ENCODE measurements at regions not wholly inside any gene's neighbourhood (a gene's known extent, or its start where the extent isn't known, plus 50 kb on each side); places are given as distances from the start of the nearest gene placed in this dataset.

GRCh38 chr10:132479603-132480221 lies 57.9 kb upstream of the INPP5A start:
- TF ChIP-seq CTCF (conservative IDR thresholded peaks at IDR 0.05; ENCODE audit: low read length), result no peak
- TF ChIP-seq EZH2phosphoT487 (IDR thresholded peaks at IDR 0.05; ENCODE audit: borderline replicate concordance, low read depth, low read length), result no peak
